GM19238 (cell line): ENCODE measurements at regions not wholly inside any gene's neighbourhood (a gene's known extent, or its start where the extent isn't known, plus 50 kb on each side); places are given as distances from the start of the nearest gene placed in this dataset.

Experiments used
- DNase-seq: peaks from one replicate; pipeline ENCODE4 v3.0.0; 2011; ENCODE audit warnings: low spot score; ENCODE audit not compliant: insufficient read length

- DNase-seq: no peak
Measured at GRCh38 chr6:82072751-82073150, 174.8 kb downstream of the IBTK start.

GRCh38 chr6:82072121-82072521, 175.4 kb downstream of the IBTK start:
- DNase-seq: no peak

- no peak for DNase-seq
Measured at GRCh38 chr6:82068721-82069120, 178.8 kb downstream of the IBTK start.

- DNase-seq: peak; percentile 14
Measured at GRCh38 chr6:82066991-82067411, 180.5 kb downstream of the IBTK start.

GRCh38 chr6:82066196-82066595, 181.3 kb downstream of the IBTK start:
- no peak for DNase-seq

- no peak for DNase-seq
Measured at GRCh38 chr6:82063574-82063973, 184.0 kb downstream of the IBTK start.

- DNase-seq: no peak
Measured at GRCh38 chr6:82062219-82062618, 185.3 kb downstream of the IBTK start.

GRCh38 chr6:82057846-82058554, 189.5 kb downstream of the IBTK start:
- DNase-seq: no peak

- no peak for DNase-seq
Measured at GRCh38 chr6:82056567-82056966, 191.0 kb downstream of the IBTK start.

- no peak for DNase-seq
Measured at GRCh38 chr6:82045965-82046756, 201.4 kb downstream of the IBTK start.

GRCh38 chr6:82040405-82041221, 206.9 kb downstream of the IBTK start:
- DNase-seq: peak; percentile 1

- no peak for DNase-seq
Measured at GRCh38 chr6:82038631-82039030, 208.9 kb downstream of the IBTK start.

- DNase-seq: no peak
Measured at GRCh38 chr6:82035526-82035925, 212.0 kb downstream of the IBTK start.

GRCh38 chr6:82033631-82034211, 213.8 kb downstream of the IBTK start:
- DNase-seq: no peak

- no peak for DNase-seq
Measured at GRCh38 chr6:82032444-82032843, 215.1 kb downstream of the IBTK start.

GRCh38 chr6:82030761-82031503, 216.6 kb downstream of the IBTK start:
- no peak for DNase-seq

- no peak for DNase-seq
Measured at GRCh38 chr6:82030301-82030700, 217.2 kb downstream of the IBTK start.

- DNase-seq: no peak
Measured at GRCh38 chr6:82025271-82025670, 222.3 kb downstream of the IBTK start.

GRCh38 chr6:82022614-82023129, 224.9 kb downstream of the IBTK start:
- no peak for DNase-seq

GRCh38 chr6:82017773-82018172, 229.8 kb downstream of the IBTK start:
- DNase-seq: no peak

GRCh38 chr6:82017288-82017687, 230.3 kb downstream of the IBTK start:
- DNase-seq: no peak
